ENCODE measurements at regions not wholly inside any gene's neighbourhood (a gene's known extent, or its start where the extent isn't known, plus 50 kb on each side); places are given as distances from the start of the nearest gene placed in this dataset.

DNA sequence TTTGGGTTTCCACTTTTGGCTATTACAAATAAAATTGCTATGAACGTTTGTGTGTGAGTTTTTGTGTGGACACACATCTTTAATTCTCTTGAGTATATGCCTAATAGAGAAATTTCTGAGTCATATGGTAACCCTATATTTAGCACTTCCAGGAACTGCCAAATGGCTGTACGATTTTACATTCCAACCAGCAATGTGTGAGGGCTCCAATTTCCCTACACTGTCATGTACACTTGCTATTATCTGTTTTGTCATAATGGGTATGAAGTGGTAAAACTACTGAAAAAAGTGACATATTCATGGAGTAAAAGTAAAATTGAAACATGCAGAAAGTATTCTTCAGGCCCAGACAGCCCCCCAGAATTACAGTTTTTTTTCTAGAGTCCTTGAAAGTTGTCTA, 59.6 kb upstream of the ESR1 start:
- no peak for TF ChIP-seq CTCF (conservative IDR thresholded peaks at IDR 0.05; ENCODE audit: low read depth, low read length)
- no peak for TF ChIP-seq MXI1 (IDR thresholded peaks at IDR 0.05; ENCODE audit: borderline replicate concordance, low read depth, low read length)
- TF ChIP-seq CHD1 (IDR thresholded peaks at IDR 0.05; ENCODE audit: low read depth, low read length) = no peak
- no peak for TF ChIP-seq MAZ (IDR thresholded peaks at IDR 0.05; ENCODE audit: borderline replicate concordance, low read depth, low read length)
- no peak for TF ChIP-seq SMC3 (IDR thresholded peaks at IDR 0.05; ENCODE audit: low read depth, low read length)
- TF ChIP-seq POLR2A (IDR thresholded peaks at IDR 0.05; ENCODE audit: low read depth, low read length) = no peak
- no peak for TF ChIP-seq ELK1 (IDR thresholded peaks at IDR 0.05; ENCODE audit: borderline replicate concordance, low read depth, low read length)
- no peak for TF ChIP-seq CEBPB (IDR thresholded peaks at IDR 0.05; ENCODE audit: low read depth, low read length)
- TF ChIP-seq BHLHE40 (IDR thresholded peaks at IDR 0.05; ENCODE audit: low read depth, low read length) = no peak
- TF ChIP-seq RFX5 (IDR thresholded peaks at IDR 0.05; ENCODE audit: low read depth, low read length) = no peak
- no peak for TF ChIP-seq MAFK (IDR thresholded peaks at IDR 0.05; ENCODE audit: low read depth, low read length)
- no peak for TF ChIP-seq RAD21 (IDR thresholded peaks at IDR 0.05; ENCODE audit: low read length)
